SK-N-SH (cell line): ENCODE measurements at regions not wholly inside any gene's neighbourhood (a gene's known extent, or its start where the extent isn't known, plus 50 kb on each side); places are given as distances from the start of the nearest gene placed in this dataset.
A peak's percentile ranks its signal among the peaks of the same experiment; 100 is the strongest.

Experiments
- CHD2 ChIP-seq: fragments of 150-350 bp; IDR thresholded peaks from 2 replicates; pipeline ENCODE4 v1.6.1; 2018; ENCODE audit warnings: low read length; ENCODE audit not compliant: partially characterized antibody
- CTCF ChIP-seq: fragments of 200-600 bp; sonication (generic); IDR thresholded peaks from 2 replicates; pipeline ENCODE4 v1.6.1; 2017; ENCODE audit warnings: antibody characterized with exemption, mild to moderate bottlenecking, moderate library complexity
- ELF1 ChIP-seq: IDR thresholded peaks from 2 replicates; pipeline ENCODE4 v1.4.0; 2012
- EP300 ChIP-seq, 2 experiments: IDR thresholded peaks; 2 replicates each; pipeline versions ENCODE4 v1.4.0 to v1.6.1; 2012; ENCODE audit warnings: borderline replicate concordance in 1 of 2, low read depth in 1 of 2, low read length in 1 of 2
- FOXJ3 ChIP-seq: sonication (generic); formaldehyde crosslinking; IDR thresholded peaks from 2 replicates; pipeline ENCODE4 v1.5.1; 2020; ENCODE audit warnings: mild to moderate bottlenecking, missing genetic modification reagents
- FOXM1 ChIP-seq: IDR thresholded peaks from 2 replicates; pipeline ENCODE4 v1.4.0; 2012; ENCODE audit warnings: low read depth, mild to moderate bottlenecking
- GATA2 ChIP-seq: sonication (generic); formaldehyde crosslinking; IDR thresholded peaks from 2 replicates; pipeline ENCODE4 v1.5.0; 2020; ENCODE audit warnings: mild to moderate bottlenecking, missing genetic modification reagents
- JUND ChIP-seq: IDR thresholded peaks from 2 replicates; pipeline ENCODE4 v1.4.0; 2012
- MXI1 ChIP-seq: IDR thresholded peaks from 2 replicates; pipeline ENCODE4 v1.6.1; 2012; ENCODE audit warnings: mild to moderate bottlenecking, low read depth, low read length, improper control_type of control experiment
- POLR2AphosphoS5 ChIP-seq: IDR thresholded peaks from 2 replicates; pipeline ENCODE4 v1.6.1; 2012; ENCODE audit warnings: low read depth, low read length
- RCOR1 ChIP-seq: fragments of 150-350 bp; IDR thresholded peaks from 2 replicates; pipeline ENCODE4 v1.6.1; 2017; ENCODE audit warnings: antibody characterized with exemption, low read length
- REST ChIP-seq: IDR thresholded peaks from 2 replicates; pipeline ENCODE4 v1.6.1; 2012; ENCODE audit warnings: mild to moderate bottlenecking, low read depth, low read length, moderate library complexity
- SIN3A ChIP-seq: IDR thresholded peaks from 2 replicates; pipeline ENCODE4 v1.6.1; 2012; ENCODE audit warnings: low read depth, mild to moderate bottlenecking, low read length, moderate library complexity, borderline replicate concordance
- TCF12 ChIP-seq: IDR thresholded peaks from 2 replicates; pipeline ENCODE4 v1.4.0; 2012
- ZBTB33 ChIP-seq: IDR thresholded peaks from 2 replicates; pipeline ENCODE4 v1.4.0; 2012; ENCODE audit warnings: low read depth, borderline replicate concordance

- no peak for TF ChIP-seq CTCF
- no peak; the same call in 1 of the 2 replicates for TF ChIP-seq ELF1
- peak; percentile 97 for TF ChIP-seq TCF12
- TF ChIP-seq REST, result peak; percentile 66
- TF ChIP-seq EP300 (IDR thresholded peaks at IDR 0.05; ENCODE audit: borderline replicate concordance in 1 of 2, low read depth in 1 of 2, low read length in 1 of 2), result peak; percentile 72 to 78; a peak in 3 of 4 replicates
- peak; percentile 59 for TF ChIP-seq JUND
- no peak for TF ChIP-seq GATA2 (CRISPR knock-in tag)
- no peak for TF ChIP-seq FOXM1
- TF ChIP-seq POLR2AphosphoS5, result peak; percentile 60
- peak; percentile 86 for TF ChIP-seq RCOR1
- no peak for TF ChIP-seq FOXJ3 (CRISPR knock-in tag)
- 0 out of 2 replicates have a peak, but pooled peaks have one; percentile 60 for TF ChIP-seq SIN3A
- 0 out of 2 replicates have a peak, but pooled peaks have one; percentile 14 for TF ChIP-seq ZBTB33
- peak; percentile 71 for TF ChIP-seq MXI1
- TF ChIP-seq CHD2, result peak; percentile 72
- TF ChIP-seq, all 33 proteins: peak for 18
Measured at GRCh38 chr12:116434155-116435011, 124.8 kb upstream of the MAP1LC3B2 start (continued).
